ENCODE measurements at regions not wholly inside any gene's neighbourhood (a gene's known extent, or its start where the extent isn't known, plus 50 kb on each side); places are given as distances from the start of the nearest gene placed in this dataset.
A peak's percentile ranks its signal among the peaks of the same experiment; 100 is the strongest.

GRCh38 chr21:38992737-38993136, 187.0 kb downstream of the ETS2 start:
- ChIA-PET POLR2A (no interaction called here), CTCF (interaction anchor here (0.6 kb wide), 2 partner anchors 53 to 139 kb away, joined by 3 read pairs; no protein-coding TSS in a partner anchor)
- no peak for DNase-seq (ENCODE audit: low read depth)
- no peak overlapping the region for H3K4me3 ChIP-seq (ENCODE audit: low read depth, low read length)
- TF ChIP-seq, protein P1, sequence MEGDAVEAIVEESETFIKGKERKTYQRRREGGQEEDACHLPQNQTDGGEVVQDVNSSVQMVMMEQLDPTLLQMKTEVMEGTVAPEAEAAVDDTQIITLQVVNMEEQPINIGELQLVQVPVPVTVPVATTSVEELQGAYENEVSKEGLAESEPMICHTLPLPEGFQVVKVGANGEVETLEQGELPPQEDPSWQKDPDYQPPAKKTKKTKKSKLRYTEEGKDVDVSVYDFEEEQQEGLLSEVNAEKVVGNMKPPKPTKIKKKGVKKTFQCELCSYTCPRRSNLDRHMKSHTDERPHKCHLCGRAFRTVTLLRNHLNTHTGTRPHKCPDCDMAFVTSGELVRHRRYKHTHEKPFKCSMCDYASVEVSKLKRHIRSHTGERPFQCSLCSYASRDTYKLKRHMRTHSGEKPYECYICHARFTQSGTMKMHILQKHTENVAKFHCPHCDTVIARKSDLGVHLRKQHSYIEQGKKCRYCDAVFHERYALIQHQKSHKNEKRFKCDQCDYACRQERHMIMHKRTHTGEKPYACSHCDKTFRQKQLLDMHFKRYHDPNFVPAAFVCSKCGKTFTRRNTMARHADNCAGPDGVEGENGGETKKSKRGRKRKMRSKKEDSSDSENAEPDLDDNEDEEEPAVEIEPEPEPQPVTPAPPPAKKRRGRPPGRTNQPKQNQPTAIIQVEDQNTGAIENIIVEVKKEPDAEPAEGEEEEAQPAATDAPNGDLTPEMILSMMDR (IDR thresholded peaks at IDR 0.05; ENCODE audit: insufficient read depth, low read depth, low read length), result no peak
- H3K27me3 ChIP-seq (ENCODE audit: control insufficient read depth, insufficient read depth, low read length), result peaks cover 10% of the 10 kb centered on the region
- no peaks in the 10 kb centered on the region for H3K36me3 ChIP-seq (ENCODE audit: control insufficient read depth, insufficient read depth, low read length)

DNA sequence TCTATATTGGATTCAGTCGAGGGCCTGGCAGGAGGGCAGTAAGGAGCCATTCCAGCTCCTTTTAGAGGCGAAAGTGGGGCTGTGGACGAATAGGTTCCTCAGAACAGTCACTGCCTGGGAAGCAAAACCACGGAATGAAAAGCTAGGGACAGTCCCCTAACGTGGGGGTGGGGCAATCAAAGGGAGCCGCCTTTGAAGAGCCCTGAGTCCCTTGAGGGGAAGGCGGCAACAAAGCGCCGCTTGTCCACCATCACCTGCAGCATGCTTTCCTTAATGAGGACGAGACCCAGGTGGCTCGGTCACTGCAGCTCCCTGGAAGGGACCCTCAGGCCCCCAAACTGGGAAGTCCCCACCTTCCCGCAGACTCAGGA, 184.7 kb downstream of the ETS2 start:
- DNase-seq (ENCODE audit: low read depth), result no peak
- TF ChIP-seq, protein P1 (IDR thresholded peaks at IDR 0.05; ENCODE audit: insufficient read depth, low read depth, low read length), result no peak
- Histone ChIP-seq H3K27me3 (ENCODE audit: control insufficient read depth, insufficient read depth, low read length) (peaks cover 13% of the 10 kb centered on the region), H3K4me3 (ENCODE audit: low read depth, low read length) (no peak overlapping the region), H3K36me3 (ENCODE audit: control insufficient read depth, insufficient read depth, low read length) (no peaks in the 10 kb centered on the region)
- CTCF ChIA-PET, result interaction anchor here (1.2 to 1.8 kb wide), 2 partner anchors 32 to 136 kb away, joined by 3 read pairs; no protein-coding TSS in a partner anchor
- POLR2A ChIA-PET, result no interaction called here

DNA sequence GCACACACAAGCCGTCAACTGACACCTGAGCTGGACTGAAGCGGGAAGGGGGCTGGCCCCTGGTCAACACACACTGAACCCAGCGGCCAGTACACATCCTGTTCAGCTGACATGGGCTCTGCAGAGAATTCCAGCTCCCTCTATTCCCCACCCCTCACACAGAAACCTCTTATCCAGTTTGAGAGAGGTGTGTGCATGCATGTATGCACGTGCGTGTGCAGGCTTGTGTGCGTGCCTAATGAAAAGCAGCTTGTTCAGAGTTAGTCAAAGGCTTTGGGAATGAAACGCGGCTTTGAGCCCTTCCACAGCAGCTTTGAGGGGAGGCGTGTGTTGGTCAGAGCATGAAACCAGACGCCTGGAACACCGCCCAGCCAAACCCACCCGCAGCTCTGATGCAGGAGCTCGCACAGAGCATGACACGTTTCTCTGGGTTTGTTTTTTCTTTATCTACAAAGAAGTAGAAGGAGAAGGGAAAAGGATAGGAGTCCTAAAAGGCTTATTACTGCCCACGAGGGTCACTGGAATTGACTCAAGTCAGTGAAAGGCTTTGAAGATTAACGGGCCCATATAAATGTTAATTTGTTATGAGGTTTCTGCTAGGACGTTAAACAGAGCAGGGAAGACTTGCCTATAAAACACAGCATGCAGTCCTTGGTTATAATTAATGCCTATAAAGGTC, 184.2 kb downstream of the ETS2 start:
- ChIA-PET CTCF (interaction anchor here (0.7 to 1.8 kb wide), 3 partner anchors 21 to 137 kb away, joined by 3 read pairs; no protein-coding TSS in a partner anchor), POLR2A (interaction anchor here (0.5 to 0.9 kb wide), 3 partner anchors 14 to 390 kb away, joined by 3 to 4 read pairs (median 3); a partner anchor contains a TSS)
- Histone ChIP-seq H3K27me3 (ENCODE audit: control insufficient read depth, insufficient read depth, low read length) (peaks cover 13% of the 10 kb centered on the region), H3K4me3 (ENCODE audit: low read depth, low read length) (no peak overlapping the region), H3K36me3 (ENCODE audit: control insufficient read depth, insufficient read depth, low read length) (no peaks in the 10 kb centered on the region)
- DNase-seq (ENCODE audit: low read depth), result peak; percentile 54
- TF ChIP-seq, protein P1 (IDR thresholded peaks at IDR 0.05; ENCODE audit: insufficient read depth, low read depth, low read length), result no peak

DNA sequence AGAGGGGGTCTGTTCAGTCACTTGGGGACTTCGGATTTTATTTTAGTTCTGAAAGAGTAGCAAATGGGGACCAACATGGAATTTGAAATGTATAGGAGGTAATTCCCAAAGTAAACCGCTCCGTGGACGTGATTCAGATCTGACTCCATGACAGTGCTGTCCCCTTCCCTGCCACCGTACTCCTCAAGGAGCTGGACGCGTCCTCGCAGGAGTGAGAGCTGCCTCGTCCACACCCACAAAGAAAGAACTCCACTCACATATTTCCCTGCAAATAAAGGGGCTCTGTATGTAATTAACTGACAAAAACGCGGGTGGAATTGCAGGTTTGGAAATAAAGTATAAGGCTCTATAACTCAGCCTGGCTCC, 183.6 kb downstream of the ETS2 start:
- Histone ChIP-seq H3K4me3 (ENCODE audit: low read depth, low read length) (no peak overlapping the region), H3K36me3 (ENCODE audit: control insufficient read depth, insufficient read depth, low read length) (no peaks in the 10 kb centered on the region), H3K27me3 (ENCODE audit: control insufficient read depth, insufficient read depth, low read length) (peaks cover 13% of the 10 kb centered on the region)
- ChIA-PET CTCF (interaction anchor here (0.7 to 0.9 kb wide), 2 partner anchors 22 to 146 kb away, joined by 3 read pairs; no protein-coding TSS in a partner anchor), POLR2A (interaction anchor here (0.5 to 0.9 kb wide), 4 partner anchors 15 to 391 kb away, joined by 3 to 5 read pairs (median 4); a partner anchor contains a TSS)
- DNase-seq (ENCODE audit: low read depth), result no peak
- TF ChIP-seq, protein P1 (IDR thresholded peaks at IDR 0.05; ENCODE audit: insufficient read depth, low read depth, low read length), result no peak

DNA sequence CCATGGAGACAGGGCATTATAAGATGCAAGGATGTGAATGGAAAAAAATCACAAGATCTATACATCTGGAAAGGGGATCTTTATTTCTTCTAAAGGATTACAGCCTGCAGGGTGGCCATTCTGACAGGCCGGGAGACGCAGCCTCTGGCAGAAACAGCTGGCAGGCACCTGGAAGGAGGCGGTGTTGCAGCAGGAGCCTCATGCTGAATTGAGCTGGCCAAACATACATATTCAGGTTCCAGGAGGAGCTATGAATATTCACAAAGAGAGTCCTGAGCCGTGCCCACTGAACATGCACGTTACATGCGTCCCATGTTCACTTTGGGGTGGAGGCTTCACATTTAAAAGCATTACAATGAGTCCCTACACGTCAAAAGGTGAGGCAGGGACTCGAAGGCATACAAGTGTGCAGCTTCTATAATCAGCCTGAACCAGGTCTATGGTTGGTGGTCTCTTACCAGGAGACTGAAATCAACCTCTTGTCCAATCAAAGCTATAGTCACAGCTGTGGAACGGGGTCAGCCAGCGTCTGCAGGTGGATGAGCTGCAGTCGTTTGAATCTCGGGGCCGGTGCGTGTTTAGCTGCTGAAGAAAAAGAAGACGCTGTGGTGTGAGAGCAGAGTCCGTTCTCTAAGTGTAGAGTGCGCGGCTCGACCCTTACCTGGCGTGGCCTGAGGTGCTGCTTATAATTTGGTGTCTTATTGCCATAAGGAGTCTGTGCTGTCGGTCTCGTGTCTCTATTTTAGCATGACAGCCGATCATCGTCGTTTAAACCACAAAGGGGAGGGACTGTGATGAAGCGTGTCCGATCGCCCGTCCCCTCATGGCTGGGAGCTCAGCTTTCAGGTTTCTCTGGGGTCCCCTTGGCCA, 183.0 kb downstream of the ETS2 start:
- peaks cover 13% of the 10 kb centered on the region for H3K27me3 ChIP-seq (ENCODE audit: control insufficient read depth, insufficient read depth, low read length)
- POLR2A ChIA-PET, result interaction anchor here (0.6 kb wide), 1 partner anchor 99 kb away, joined by 5 read pairs; no protein-coding TSS in a partner anchor
- no peaks in the 10 kb centered on the region for H3K36me3 ChIP-seq (ENCODE audit: control insufficient read depth, insufficient read depth, low read length)
- CTCF ChIA-PET, result interaction anchor here (0.9 kb wide), 1 partner anchor 147 kb away, joined by 3 read pairs; no protein-coding TSS in a partner anchor
- no peak for DNase-seq (ENCODE audit: low read depth)
- no peak overlapping the region for H3K4me3 ChIP-seq (ENCODE audit: low read depth, low read length)
- TF ChIP-seq, protein P1 (IDR thresholded peaks at IDR 0.05; ENCODE audit: insufficient read depth, low read depth, low read length), result no peak
